ENCODE measurements at regions not wholly inside any gene's neighbourhood (a gene's known extent, or its start where the extent isn't known, plus 50 kb on each side); places are given as distances from the start of the nearest gene placed in this dataset.
"Not testable (repeated sequence)": the region's sequence is repeated elsewhere in the genome, so short reads cannot be mapped to it uniquely, and the experiment has no call there.

DNA sequence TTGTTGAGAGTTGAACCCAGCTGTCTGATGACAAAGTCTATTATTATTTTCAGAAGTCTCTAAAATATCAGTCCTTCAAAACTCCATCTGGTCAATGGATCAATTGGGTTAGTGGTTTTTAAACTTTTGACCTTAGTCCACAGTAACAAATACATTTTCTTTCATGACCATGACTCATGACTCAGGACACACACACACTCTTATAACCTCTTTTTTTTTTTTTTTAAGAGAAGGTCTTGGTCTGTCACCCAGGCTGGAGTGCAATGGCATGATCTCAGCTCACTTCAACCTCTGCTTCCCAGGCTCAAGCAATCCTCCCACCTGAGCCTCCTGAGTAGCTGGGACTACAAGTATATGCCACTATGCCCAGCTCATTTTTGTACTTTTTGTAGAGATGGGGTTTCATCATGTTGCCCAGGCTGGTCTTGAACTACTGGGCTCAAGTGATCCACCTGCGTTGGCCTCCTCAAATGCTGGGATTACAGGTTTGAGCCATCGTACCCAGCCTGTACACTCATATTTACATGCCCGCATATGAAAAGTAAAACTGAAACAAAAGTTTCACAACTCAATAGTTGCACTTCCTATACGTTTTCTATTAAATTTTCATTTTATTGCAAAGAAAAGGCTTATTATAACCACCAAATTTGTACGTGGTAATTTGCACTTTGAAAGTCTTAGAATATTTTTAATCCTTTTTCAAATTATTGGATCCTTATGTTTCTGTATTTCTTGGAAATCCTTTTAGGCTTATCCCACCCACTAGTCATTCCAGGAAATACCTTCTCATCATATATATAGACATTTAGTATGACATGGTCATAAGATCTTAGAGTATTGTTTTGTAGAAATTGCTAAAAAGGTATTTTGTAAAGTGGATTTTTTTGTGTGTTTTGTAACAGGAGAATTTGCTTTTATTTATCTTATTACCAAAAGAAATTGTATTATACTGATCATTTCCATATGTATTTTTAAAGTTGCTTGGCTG, 199.0 kb downstream of the LPIN1 start:
- no peaks in the 10 kb centered on the region for H3K4me1 ChIP-seq
- TF ChIP-seq, protein P1, sequence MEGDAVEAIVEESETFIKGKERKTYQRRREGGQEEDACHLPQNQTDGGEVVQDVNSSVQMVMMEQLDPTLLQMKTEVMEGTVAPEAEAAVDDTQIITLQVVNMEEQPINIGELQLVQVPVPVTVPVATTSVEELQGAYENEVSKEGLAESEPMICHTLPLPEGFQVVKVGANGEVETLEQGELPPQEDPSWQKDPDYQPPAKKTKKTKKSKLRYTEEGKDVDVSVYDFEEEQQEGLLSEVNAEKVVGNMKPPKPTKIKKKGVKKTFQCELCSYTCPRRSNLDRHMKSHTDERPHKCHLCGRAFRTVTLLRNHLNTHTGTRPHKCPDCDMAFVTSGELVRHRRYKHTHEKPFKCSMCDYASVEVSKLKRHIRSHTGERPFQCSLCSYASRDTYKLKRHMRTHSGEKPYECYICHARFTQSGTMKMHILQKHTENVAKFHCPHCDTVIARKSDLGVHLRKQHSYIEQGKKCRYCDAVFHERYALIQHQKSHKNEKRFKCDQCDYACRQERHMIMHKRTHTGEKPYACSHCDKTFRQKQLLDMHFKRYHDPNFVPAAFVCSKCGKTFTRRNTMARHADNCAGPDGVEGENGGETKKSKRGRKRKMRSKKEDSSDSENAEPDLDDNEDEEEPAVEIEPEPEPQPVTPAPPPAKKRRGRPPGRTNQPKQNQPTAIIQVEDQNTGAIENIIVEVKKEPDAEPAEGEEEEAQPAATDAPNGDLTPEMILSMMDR (IDR thresholded peaks at IDR 0.05), result no peak
- TF ChIP-seq POLR2A (IDR thresholded peaks at IDR 0.05), result no peak
- no peak for DNase-seq
- H3K9me3 ChIP-seq, result no peaks in the 10 kb centered on the region
- no peaks in the 10 kb centered on the region for H3K27me3 ChIP-seq
- no peak overlapping the region for H3K4me3 ChIP-seq (replicated peaks in 1 of 3)
- intact Hi-C loops (cut with DNase I), result no loop called here
- no peak overlapping the region for H3K27ac ChIP-seq
- 70 to 85% methylated on average over 5 of the region's 5 CpGs for WGBS, 2 donors
- H3K36me3 ChIP-seq, result no peaks in the 10 kb centered on the region

- H3K9me3 ChIP-seq, result no peaks in the 10 kb centered on the region
- H3K4me3 ChIP-seq (replicated peaks in 1 of 3), result no peak overlapping the region
- intact Hi-C loops (cut with DNase I), result no loop called here
- WGBS, 2 donors, result 96 to 99% methylated on average over 4 of the region's 4 CpGs
- H3K36me3 ChIP-seq, result no peaks in the 10 kb centered on the region
- no peak for DNase-seq
- H3K4me1 ChIP-seq, result no peaks in the 10 kb centered on the region
- no peaks in the 10 kb centered on the region for H3K27me3 ChIP-seq
- no peak for TF ChIP-seq POLR2A (IDR thresholded peaks at IDR 0.05)
- TF ChIP-seq, protein P1 (IDR thresholded peaks at IDR 0.05), result no peak
- H3K27ac ChIP-seq, result no peak overlapping the region
These were observed 201.5 kb downstream of the LPIN1 start for GRCh38 chr2:11947956-11948355.

DNA sequence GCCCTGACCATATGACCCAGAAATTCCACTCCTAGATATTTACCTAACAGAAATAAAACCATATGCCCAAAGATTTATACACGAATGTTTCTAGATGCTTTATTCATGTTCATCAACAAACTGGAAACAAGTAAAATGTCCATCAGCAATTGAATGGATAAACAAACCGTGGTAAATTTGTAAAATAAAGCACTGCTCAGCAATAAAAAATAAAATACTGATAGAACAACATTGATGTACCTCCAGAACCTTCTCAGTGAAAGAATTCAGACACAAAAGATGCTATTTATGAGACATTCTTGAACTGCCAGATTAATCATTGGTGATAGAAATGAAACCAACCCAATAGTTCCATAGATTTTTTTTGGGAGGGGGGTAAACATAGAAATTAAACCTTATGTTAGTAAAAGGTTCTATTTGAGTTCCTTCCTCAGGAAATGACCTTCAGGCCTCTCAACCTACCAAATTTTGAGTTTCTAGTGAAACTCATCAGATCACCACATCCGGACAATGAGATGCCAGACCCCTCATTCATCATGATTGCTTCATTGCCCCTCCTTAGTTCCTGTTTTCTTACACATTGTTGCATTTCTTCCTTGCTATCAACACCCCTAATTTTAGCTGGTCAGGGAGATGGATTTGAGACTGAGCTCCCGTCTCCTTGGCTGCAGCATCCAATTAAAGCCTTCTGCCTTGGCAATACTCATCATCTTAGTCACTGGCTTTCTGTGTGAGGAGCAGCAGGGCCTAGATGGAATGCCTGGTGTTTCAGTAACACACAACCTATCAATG, 203.5 kb downstream of the LPIN1 start:
- Histone ChIP-seq H3K27ac (no peak overlapping the region), H3K36me3 (no peaks in the 10 kb centered on the region), H3K27me3 (no peaks in the 10 kb centered on the region), H3K9me3 (no peaks in the 10 kb centered on the region), H3K4me3 (replicated peaks in 1 of 3) (no peak overlapping the region), H3K4me1 (no peaks in the 10 kb centered on the region)
- no peak for TF ChIP-seq POLR2A (IDR thresholded peaks at IDR 0.05)
- TF ChIP-seq, protein P1 (IDR thresholded peaks at IDR 0.05), result no peak
- no peak for DNase-seq
- WGBS, 2 donors, result 80 to 87% methylated on average over 4 of the region's 4 CpGs
- intact Hi-C loops (cut with DNase I), result no loop called here

- Histone ChIP-seq H3K4me3 (replicated peaks in 1 of 3) (no peak overlapping the region), H3K36me3 (no peaks in the 10 kb centered on the region), H3K27me3 (no peaks in the 10 kb centered on the region), H3K4me1 (no peaks in the 10 kb centered on the region), H3K9me3 (no peaks in the 10 kb centered on the region), H3K27ac (no peak overlapping the region)
- no peak for DNase-seq
- no peak for TF ChIP-seq POLR2A (IDR thresholded peaks at IDR 0.05)
- TF ChIP-seq, protein P1 (IDR thresholded peaks at IDR 0.05), result no peak
- WGBS, 2 donors, result 93 to 96% methylated on average over 2 of the region's 2 CpGs
- intact Hi-C loops (cut with DNase I), result no loop called here
These were observed 204.5 kb downstream of the LPIN1 start for GRCh38 chr2:11950896-11951295.

DNA sequence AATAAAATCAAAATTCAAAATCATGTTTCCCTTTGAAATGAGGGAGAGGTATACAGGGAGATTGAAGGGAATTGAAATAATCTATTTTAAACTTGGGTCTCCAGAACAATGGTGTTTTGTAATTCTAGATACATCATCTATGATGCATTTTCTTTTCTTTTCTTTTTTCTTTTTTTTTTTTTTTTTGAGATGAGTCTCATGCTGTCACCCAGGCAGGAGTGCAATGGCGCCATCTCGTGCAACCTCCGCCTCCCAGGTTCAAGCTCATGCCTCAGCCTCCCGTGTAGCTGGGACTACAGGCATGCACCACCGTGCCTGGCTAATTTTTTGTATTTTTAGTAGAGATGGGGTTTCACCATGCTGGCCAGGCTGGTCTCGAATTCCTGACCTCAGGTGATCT, 205.1 kb downstream of the LPIN1 start:
- H3K4me3 ChIP-seq (replicated peaks in 1 of 3); H3K9me3 ChIP-seq; H3K36me3 ChIP-seq; H3K27me3 ChIP-seq; intact Hi-C loops (cut with DNase I); DNase-seq; H3K27ac ChIP-seq; H3K4me1 ChIP-seq: not testable (repeated sequence)
- 83 to 91% methylated on average over 6 of the region's 6 CpGs for WGBS, 2 donors
